ENCODE measurements at regions not wholly inside any gene's neighbourhood (a gene's known extent, or its start where the extent isn't known, plus 50 kb on each side); places are given as distances from the start of the nearest gene placed in this dataset.

DNA sequence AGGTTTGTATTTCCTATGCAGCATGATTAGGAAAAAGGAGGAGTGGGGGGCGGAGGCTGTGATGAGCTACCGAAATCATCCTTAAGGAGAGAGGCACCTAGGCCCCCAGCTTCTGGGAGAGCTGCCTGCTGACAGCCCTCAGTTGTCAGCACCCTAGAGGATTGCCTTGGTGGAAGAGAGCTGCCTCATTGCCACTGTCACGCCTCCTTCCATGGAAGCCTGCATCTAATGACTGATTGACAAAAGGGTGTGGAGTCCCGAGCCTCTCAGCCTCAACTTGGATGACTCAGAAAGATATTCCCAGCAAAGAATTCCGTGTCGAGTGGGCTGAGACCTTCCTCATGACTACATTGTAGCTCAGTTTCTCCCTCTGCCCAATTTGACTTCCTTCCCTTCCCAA lies 320.4 kb upstream of the PROK2 start:
- intact Hi-C loops (cut with DNase I; ENCODE audit: low total_unique reads), result no loop called here
- Histone ChIP-seq H3K27me3 (no peaks in the 10 kb centered on the region), H3K27ac (no peak overlapping the region), H3K4me1 (peaks cover 0 to 8% of the 10 kb centered on the region in 2 donors), H3K4me3 (no peak overlapping the region), H3K9me3 (no peaks in the 10 kb centered on the region), H3K36me3 (no peaks in the 10 kb centered on the region)
- TF ChIP-seq, protein P1, sequence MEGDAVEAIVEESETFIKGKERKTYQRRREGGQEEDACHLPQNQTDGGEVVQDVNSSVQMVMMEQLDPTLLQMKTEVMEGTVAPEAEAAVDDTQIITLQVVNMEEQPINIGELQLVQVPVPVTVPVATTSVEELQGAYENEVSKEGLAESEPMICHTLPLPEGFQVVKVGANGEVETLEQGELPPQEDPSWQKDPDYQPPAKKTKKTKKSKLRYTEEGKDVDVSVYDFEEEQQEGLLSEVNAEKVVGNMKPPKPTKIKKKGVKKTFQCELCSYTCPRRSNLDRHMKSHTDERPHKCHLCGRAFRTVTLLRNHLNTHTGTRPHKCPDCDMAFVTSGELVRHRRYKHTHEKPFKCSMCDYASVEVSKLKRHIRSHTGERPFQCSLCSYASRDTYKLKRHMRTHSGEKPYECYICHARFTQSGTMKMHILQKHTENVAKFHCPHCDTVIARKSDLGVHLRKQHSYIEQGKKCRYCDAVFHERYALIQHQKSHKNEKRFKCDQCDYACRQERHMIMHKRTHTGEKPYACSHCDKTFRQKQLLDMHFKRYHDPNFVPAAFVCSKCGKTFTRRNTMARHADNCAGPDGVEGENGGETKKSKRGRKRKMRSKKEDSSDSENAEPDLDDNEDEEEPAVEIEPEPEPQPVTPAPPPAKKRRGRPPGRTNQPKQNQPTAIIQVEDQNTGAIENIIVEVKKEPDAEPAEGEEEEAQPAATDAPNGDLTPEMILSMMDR (IDR thresholded peaks at IDR 0.05), result no peak
- no peak for TF ChIP-seq POLR2A (IDR thresholded peaks at IDR 0.05)
- DNase-seq, result no peak

DNA sequence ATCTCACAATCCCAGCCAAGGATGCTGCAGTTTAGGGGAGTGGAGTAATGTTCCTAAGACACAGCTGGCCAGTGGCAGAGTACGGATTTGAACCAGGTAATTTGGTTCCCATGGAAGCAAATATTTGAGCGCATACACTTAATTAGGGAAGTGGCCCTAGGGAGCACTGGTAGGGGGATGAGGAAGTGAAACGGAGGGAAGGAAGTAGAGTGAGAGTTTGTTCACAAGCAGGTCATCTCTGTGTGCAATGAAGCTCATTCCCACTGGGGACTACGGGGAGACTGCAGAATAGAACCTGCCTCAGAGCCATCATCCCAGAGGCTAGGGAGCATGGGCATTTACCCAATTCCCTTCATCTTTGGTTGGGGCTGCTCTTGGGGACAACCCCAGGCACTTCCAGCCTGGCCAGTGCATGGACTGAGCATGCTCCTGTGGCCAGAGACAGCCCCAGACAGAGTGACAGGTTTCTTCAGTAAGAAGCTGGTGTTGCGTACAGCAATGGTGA lies 317.2 kb upstream of the PROK2 start:
- no peaks in the 10 kb centered on the region for H3K27me3 ChIP-seq
- TF ChIP-seq, protein P1 (IDR thresholded peaks at IDR 0.05), result no peak
- no peak for TF ChIP-seq POLR2A (IDR thresholded peaks at IDR 0.05)
- DNase-seq, result no peak
- H3K27ac ChIP-seq, result no peak overlapping the region
- intact Hi-C loops (cut with DNase I; ENCODE audit: low total_unique reads), result no loop called here
- peaks cover 0 to 8% of the 10 kb centered on the region in 2 donors for H3K4me1 ChIP-seq
- no peaks in the 10 kb centered on the region for H3K9me3 ChIP-seq
- no peak overlapping the region for H3K4me3 ChIP-seq
- H3K36me3 ChIP-seq, result no peaks in the 10 kb centered on the region

DNA sequence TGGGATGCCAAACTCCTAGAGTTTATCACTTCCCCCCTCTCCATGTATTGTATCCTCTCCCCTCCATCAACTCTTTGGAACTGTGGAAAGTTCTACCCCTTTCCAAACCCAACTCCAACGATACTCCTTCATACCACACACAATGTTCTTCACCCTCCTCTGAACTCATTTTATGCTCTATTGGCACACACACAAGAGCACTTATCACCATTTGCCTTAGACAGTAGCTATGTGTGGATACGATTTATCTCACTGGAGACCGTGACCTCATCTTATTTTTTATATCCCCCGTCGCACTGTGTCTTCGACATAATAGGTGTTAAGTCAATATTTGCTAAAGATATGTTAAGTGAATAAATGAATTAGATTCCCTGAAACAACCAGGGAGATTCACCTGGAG lies 316.5 kb upstream of the PROK2 start:
- no peak for DNase-seq
- Histone ChIP-seq H3K36me3 (no peaks in the 10 kb centered on the region), H3K27ac (peak overlapping the region in 1 of 2 donors; percentile 53), H3K4me1 (peaks cover 0 to 8% of the 10 kb centered on the region in 2 donors), H3K9me3 (no peaks in the 10 kb centered on the region), H3K27me3 (no peaks in the 10 kb centered on the region), H3K4me3 (no peak overlapping the region)
- TF ChIP-seq POLR2A (IDR thresholded peaks at IDR 0.05), result no peak
- TF ChIP-seq, protein P1 (IDR thresholded peaks at IDR 0.05), result no peak
- intact Hi-C loops (cut with DNase I; ENCODE audit: low total_unique reads), result no loop called here

DNA sequence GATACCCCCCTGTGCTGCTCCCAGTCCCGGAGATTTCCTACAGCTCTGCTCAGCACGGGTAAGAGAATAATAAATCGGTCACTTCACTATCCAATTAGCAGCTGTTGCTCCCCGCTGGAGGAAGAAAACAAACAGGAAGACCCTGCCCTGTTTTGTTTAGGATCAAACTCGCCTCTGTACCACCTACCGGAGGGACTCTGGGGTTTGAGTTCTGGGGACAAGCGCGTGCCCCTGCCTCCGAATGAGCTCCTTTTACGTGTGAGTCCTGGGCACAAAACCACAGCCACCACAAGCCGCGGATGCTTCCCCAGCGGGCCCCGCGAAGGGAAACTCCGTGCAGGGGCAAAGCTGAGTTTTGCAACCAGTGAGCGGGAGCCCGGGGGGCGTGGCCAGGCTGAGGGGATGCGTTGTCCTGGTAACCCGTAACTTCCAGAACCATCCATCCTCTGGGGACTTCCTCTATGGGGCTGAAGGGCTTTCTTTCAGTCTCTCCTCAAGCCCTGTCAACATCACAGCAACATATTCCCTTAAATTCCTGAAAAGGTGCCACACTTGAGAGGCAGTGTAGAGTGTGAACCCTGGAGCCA lies 315.7 kb upstream of the PROK2 start:
- Histone ChIP-seq H3K36me3 (no peaks in the 10 kb centered on the region), H3K9me3 (no peaks in the 10 kb centered on the region), H3K27me3 (no peaks in the 10 kb centered on the region), H3K4me1 (peaks cover 0 to 8% of the 10 kb centered on the region in 2 donors), H3K4me3 (peak overlapping the region; percentile 25 to 30), H3K27ac (peak overlapping the region; percentile 17 to 53)
- intact Hi-C loops (cut with DNase I; ENCODE audit: low total_unique reads), result no loop called here
- TF ChIP-seq, protein P1 (IDR thresholded peaks at IDR 0.05), result no peak
- peak in 1 of 2 donors; percentile 34 for TF ChIP-seq POLR2A (IDR thresholded peaks at IDR 0.05)
- DNase-seq, result peak; percentile 81 to 87

DNA sequence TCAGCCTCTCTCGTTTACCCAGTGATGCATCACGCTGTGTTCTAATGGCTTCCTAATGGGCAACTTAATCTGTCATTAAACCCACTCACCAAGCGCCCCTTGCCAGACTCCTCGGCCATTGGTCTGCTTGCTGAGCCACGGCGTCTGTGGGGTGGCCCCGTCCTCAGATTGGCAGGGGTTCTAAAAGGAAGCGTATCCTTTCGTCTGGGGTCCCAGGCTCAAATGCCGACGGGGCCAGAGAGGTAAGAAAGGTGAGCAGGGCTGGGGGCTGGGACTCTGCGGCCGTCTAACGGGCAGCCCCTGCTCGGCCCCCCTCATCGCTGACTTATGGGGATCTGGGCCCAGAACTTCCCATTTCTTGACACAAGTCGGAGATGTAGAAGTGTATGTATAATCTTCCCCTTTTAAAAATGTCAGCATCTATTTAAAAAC lies 315.1 kb upstream of the PROK2 start:
- Histone ChIP-seq H3K36me3 (no peaks in the 10 kb centered on the region), H3K9me3 (no peaks in the 10 kb centered on the region), H3K27me3 (no peaks in the 10 kb centered on the region), H3K4me3 (peak overlapping the region; percentile 25 to 30), H3K4me1 (peaks cover 0 to 8% of the 10 kb centered on the region in 2 donors), H3K27ac (peak overlapping the region; percentile 17 to 53)
- intact Hi-C loops (cut with DNase I; ENCODE audit: low total_unique reads), result no loop called here
- TF ChIP-seq, protein P1 (IDR thresholded peaks at IDR 0.05), result no peak
- TF ChIP-seq POLR2A (IDR thresholded peaks at IDR 0.05), result no peak
- peak in 1 of 2 donors; percentile 44 for DNase-seq
